ES-I3 (cell line): ENCODE measurements at regions not wholly inside any gene's neighbourhood (a gene's known extent, or its start where the extent isn't known, plus 50 kb on each side); places are given as distances from the start of the nearest gene placed in this dataset.

Source experiments
- H3K36me3 ChIP-seq: 2 replicates; pipeline ENCODE4 v1.6.1; 2013; ENCODE audit warnings: mild to moderate bottlenecking, low read length, control low read depth, moderate library complexity; ENCODE audit not compliant: insufficient read depth
- H3K4me1 ChIP-seq: 2 replicates; pipeline ENCODE4 v1.6.1; 2013; ENCODE audit warnings: mild to moderate bottlenecking, control low read depth, low read length; ENCODE audit not compliant: insufficient read depth
- H3K9ac ChIP-seq: 2 replicates; pipeline ENCODE4 v1.6.1; 2013; ENCODE audit warnings: low read depth, mild to moderate bottlenecking, low read length, moderate library complexity
- H3K9me3 ChIP-seq: 2 replicates; pipeline ENCODE4 v1.6.1; 2013; ENCODE audit warnings: mild to moderate bottlenecking, low read length, moderate library complexity; ENCODE audit not compliant: control insufficient read depth, insufficient read depth

DNA sequence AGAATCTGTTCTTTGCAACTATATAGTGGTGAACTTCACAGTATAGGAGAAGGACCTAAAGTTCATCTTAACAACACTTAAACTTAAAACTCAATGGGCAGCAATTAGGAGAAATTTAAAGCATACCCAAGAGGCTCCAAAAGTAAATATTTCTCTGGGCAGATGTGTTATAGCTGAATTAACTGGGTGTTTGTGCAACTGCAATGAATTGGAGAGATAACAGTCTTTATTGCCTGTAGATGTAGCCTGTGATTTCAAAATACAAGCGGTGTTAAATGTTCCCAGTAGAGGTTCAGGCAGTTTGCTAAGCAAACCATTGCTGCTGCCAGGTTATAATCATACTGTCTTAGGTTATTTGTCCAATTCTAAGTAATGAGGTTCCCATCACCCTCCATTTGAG, 294.1 kb upstream of the MTNR1B start:
- Histone ChIP-seq H3K9ac (no peak overlapping the region), H3K9me3 (no peaks in the 10 kb centered on the region), H3K36me3 (no peaks in the 10 kb centered on the region), H3K4me1 (peaks cover 6% of the 10 kb centered on the region; the same call in 1 of the 2 replicates)

DNA sequence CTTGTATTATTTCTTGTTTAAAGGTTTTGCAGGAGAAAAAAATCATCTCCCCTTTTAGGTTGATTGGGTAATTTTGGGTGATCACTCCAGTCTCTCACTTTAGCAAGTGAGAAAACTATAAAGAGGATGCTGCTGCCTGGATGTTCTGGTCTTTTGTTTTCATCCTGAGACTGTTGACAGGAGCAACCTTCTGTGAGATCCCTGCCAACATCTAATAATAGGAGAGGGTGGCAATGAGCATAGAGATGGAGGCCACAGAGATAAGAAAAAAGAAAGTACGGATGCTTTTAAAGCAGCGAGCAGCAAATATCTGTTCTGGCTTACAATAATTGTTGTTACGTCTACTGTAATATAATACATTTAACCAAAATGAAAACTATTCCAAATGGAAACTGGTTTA, 293.6 kb upstream of the MTNR1B start:
- H3K36me3 ChIP-seq, result no peaks in the 10 kb centered on the region
- no peaks in the 10 kb centered on the region for H3K9me3 ChIP-seq
- H3K9ac ChIP-seq, result no peak overlapping the region
- H3K4me1 ChIP-seq, result 0 out of 2 replicates have a peak, but pooled peaks cover under 1% of the 10 kb centered on the region

DNA sequence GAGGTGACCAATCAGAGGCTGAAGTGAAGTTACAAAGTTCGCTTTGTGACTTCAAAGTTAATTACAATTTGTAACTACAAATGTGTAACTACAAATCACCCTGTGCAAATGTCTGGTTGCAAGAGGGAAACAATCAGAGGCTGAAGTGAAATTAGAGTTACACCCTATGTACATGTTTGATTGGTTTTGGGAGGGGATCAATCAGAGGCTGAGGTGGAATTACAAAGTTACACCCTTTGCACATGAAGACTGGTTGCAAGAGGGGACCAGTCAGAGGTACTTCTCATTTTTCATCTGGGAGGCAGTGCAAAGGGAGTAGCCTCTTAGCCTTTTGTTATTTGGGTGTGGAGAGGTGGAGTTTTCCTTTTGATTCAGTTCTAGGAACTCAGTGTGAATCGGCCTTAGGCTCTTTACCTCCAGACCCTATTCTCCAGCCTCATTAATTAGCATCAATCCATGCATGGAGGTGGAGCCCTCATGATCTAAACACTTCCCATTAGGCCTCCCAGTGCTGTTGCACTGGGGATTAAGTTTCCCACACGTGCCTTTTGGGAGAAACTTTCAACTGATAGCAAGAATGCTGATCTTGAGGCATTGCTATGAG, 291.3 kb upstream of the MTNR1B start:
- Histone ChIP-seq H3K9me3 (no peaks in the 10 kb centered on the region), H3K9ac (no peak overlapping the region), H3K4me1 (no peaks in the 10 kb centered on the region)

DNA sequence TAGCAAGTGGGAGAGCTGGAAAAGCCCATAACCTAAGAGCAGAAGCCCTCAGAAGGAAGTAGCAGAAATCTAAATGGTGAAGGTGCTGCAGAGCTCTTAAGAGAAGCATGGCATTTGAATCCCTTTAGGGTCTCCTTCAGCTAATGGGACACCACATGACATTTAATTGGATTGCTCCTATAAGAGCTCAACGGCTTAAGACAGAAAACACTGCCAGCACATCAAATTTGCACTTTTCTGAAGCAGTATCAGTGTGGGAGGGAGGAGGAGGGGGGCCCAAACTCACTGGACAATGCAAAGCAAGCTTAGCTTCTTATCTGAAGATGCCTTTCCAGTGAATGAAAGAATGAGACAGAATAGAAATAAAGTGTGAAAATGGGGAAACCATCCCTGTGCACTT, 287.9 kb upstream of the MTNR1B start:
- no peaks in the 10 kb centered on the region for H3K4me1 ChIP-seq
- no peaks in the 10 kb centered on the region for H3K9me3 ChIP-seq
- no peaks in the 10 kb centered on the region for H3K36me3 ChIP-seq
- no peak overlapping the region for H3K9ac ChIP-seq

More for the DNA sequence above, 291.3 kb upstream of the MTNR1B start:
- H3K36me3 ChIP-seq, result no peaks in the 10 kb centered on the region

- H3K4me1 ChIP-seq, result no peaks in the 10 kb centered on the region
- no peak overlapping the region for H3K9ac ChIP-seq
- no peaks in the 10 kb centered on the region for H3K9me3 ChIP-seq
- no peaks in the 10 kb centered on the region for H3K36me3 ChIP-seq
Observed at GRCh38 chr11:92682136-92682535, 287.3 kb upstream of the MTNR1B start.

DNA sequence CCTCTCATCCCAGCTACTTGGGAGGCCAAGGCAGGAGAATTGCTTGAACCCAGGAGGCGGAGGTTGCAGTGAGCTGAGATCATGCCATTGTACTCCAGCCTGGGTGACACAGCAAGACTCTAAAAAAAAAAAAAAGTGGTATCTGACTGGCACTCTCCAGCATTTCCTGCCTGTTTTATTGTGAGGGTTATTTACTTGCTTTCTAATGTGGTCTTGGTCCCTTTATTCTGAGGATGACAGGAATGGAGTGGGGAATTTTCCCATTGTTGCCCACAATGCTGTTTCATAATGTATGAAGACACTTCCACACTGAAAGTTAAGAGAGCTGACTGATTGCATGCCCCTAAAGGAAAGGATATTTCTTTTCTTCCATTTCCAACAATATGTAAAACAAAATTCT, 286.5 kb upstream of the MTNR1B start:
- Histone ChIP-seq H3K36me3 (no peaks in the 10 kb centered on the region), H3K4me1 (no peaks in the 10 kb centered on the region), H3K9me3 (no peaks in the 10 kb centered on the region), H3K9ac (no peak overlapping the region)

DNA sequence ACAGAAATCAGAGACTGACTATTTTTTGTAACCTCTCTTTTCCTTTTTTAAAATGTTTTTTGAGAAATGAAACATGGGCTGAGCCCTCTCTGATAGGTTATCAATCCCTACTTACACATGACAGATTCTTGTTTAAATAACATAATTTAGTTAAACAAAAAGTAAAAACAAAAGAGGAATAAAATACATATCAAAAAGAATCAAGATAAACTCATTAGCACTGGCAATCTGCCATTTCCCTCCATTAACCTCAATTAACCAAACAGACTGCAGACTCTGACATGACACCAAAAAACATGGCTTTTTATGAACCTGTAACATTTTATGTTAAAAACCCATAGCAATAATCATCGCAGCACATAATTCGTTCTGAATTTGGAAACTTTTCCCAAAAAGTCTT, 284.4 kb upstream of the MTNR1B start:
- Histone ChIP-seq H3K36me3 (no peaks in the 10 kb centered on the region), H3K4me1 (no peaks in the 10 kb centered on the region), H3K9ac (no peak overlapping the region), H3K9me3 (no peaks in the 10 kb centered on the region)

GRCh38 chr11:92687724-92688123, 281.7 kb upstream of the MTNR1B start:
- H3K36me3 ChIP-seq, result no peaks in the 10 kb centered on the region
- H3K9me3 ChIP-seq, result no peaks in the 10 kb centered on the region
- H3K9ac ChIP-seq, result no peak overlapping the region
- 0 out of 2 replicates have a peak, but pooled peaks cover 3% of the 10 kb centered on the region for H3K4me1 ChIP-seq

GRCh38 chr11:92688416-92688815, 281.0 kb upstream of the MTNR1B start:
- no peak overlapping the region for H3K9ac ChIP-seq
- H3K4me1 ChIP-seq, result 0 out of 2 replicates have a peak, but pooled peaks cover 7% of the 10 kb centered on the region
- H3K36me3 ChIP-seq, result no peaks in the 10 kb centered on the region
- no peaks in the 10 kb centered on the region for H3K9me3 ChIP-seq

DNA sequence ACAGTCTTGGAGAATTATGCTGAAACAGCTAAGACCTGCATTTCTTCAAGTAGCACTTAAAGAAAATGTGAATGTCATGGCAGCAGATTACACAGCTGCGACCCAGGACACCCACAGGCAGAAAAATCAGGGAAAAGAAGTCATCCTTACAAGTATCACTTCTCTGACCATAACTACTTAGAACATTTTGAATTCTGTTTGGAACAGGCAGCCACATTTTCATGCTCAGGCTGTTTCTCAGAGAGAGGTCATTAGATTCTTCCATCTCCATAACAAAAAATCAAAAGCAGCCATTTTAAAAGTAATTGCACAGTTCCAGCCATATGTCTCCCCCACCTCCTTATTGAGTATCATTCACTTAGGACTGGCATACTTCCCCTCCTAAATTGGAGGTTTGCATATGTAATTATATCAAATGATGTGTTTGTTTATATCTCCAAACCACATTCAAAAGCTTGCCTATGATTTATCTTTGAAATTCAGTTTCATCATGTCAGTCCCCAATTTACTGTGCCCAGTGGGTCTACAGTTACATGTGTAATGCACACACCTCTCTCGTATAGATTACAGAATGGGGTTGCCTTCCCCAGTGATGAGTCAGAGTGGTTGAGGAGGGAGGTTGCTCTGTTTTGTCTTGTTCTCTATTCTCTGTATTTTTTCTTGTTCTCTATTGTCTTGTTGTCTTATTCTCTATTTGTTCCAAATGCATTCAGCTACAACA, 276.5 kb upstream of the MTNR1B start:
- H3K36me3 ChIP-seq, result no peaks in the 10 kb centered on the region
- 0 out of 2 replicates have a peak, but pooled peaks cover 7% of the 10 kb centered on the region for H3K4me1 ChIP-seq
- H3K9me3 ChIP-seq, result no peaks in the 10 kb centered on the region
- H3K9ac ChIP-seq, result no peak overlapping the region

DNA sequence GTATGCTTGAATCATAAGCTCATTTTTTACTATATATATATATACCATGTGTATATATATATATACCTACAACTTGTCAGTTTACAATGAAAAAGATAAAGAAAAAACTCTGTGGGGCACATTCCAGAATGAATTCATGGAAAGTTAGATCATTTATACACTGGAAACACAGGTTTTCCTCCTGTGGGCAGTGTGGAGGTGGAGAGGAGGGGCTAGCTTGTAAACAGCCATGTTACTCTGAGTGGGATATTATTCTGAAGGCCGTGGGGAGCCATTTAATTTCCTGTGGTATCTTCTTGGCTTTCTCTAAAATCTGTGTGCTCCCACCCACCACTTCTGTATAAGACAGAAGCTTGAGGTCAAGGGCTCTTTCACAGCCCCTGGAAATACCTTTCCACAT, 273.4 kb upstream of the MTNR1B start:
- no peak overlapping the region for H3K9ac ChIP-seq
- H3K9me3 ChIP-seq, result no peaks in the 10 kb centered on the region
- H3K36me3 ChIP-seq, result no peaks in the 10 kb centered on the region
- 0 out of 2 replicates have a peak, but pooled peaks cover 7% of the 10 kb centered on the region for H3K4me1 ChIP-seq

- H3K9me3 ChIP-seq, result no peaks in the 10 kb centered on the region
- H3K4me1 ChIP-seq, result 0 out of 2 replicates have a peak, but pooled peaks cover 4% of the 10 kb centered on the region
- H3K36me3 ChIP-seq, result no peaks in the 10 kb centered on the region
- no peak overlapping the region for H3K9ac ChIP-seq
Observed at GRCh38 chr11:92697461-92698312, 271.8 kb upstream of the MTNR1B start.

DNA sequence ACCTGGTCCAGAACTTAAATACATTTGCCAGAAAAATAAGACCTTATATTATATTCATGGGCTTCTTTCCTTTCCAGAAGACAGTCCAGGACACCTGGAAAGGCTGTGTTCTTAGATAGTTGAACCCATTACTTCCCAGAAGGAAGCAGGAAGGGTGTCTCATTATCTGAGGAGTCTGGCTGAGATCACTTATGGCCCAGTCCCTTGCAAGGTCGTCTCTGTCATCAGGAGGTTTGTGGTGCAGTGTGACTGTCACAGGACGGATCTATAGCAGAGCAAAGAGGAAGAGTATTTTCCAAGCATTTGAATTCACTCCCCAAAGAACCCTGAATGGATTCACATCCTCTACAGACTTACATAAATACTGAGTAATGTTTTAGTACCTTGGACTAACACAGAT, 270.7 kb upstream of the MTNR1B start:
- Histone ChIP-seq H3K36me3 (no peaks in the 10 kb centered on the region), H3K9ac (no peak overlapping the region), H3K9me3 (no peaks in the 10 kb centered on the region), H3K4me1 (no peaks in the 10 kb centered on the region)

DNA sequence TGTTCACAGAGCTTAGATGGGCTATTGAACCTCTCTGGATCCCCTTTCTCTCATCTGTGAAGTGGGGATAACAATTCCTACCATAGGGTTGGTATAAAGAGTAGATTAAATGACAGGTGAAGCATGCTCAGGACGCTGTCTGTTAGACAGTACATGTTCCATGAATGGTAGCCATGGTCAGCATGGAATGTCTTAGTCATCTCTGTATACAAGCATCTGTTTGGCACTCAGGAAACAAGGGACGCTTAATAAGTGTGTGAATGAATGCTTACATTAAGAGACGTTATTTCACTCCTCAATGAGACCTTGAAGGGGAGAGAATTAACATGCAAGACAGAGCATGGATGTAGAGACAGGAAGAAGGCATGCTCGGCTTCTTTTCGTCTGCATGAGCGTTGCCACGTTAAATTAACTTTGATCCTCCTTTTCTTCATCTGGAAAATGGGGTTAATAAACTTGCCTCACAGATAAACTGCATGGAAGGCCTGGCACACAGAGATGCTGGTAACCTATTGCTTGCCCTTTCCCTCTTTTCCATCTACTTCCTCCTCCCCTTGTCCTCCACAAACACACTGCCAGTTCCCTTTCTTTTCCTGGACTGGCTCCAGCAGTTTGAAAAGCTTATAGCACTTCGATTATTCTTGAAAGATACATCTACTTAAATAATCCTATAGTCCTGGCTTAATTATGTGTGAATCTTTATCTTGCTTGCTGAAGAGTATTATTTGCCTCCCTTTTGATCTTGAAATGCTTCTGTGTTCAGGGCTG, 267.2 kb upstream of the MTNR1B start:
- Histone ChIP-seq H3K36me3 (no peaks in the 10 kb centered on the region), H3K4me1 (no peaks in the 10 kb centered on the region), H3K9ac (no peak overlapping the region), H3K9me3 (no peaks in the 10 kb centered on the region)
